GM19239 (cell line): ENCODE measurements at regions not wholly inside any gene's neighbourhood (a gene's known extent, or its start where the extent isn't known, plus 50 kb on each side); places are given as distances from the start of the nearest gene placed in this dataset.

Source experiments
- DNase-seq: peaks from one replicate; pipeline ENCODE4 v3.0.0; 2011; ENCODE audit warnings: low spot score; ENCODE audit not compliant: insufficient read length
- FAIRE-seq: peaks from 2 replicates; lab custom pipeline; 2011; peaks lifted over from hg19 to GRCh38; lab: Jason Lieb, UNC

DNA sequence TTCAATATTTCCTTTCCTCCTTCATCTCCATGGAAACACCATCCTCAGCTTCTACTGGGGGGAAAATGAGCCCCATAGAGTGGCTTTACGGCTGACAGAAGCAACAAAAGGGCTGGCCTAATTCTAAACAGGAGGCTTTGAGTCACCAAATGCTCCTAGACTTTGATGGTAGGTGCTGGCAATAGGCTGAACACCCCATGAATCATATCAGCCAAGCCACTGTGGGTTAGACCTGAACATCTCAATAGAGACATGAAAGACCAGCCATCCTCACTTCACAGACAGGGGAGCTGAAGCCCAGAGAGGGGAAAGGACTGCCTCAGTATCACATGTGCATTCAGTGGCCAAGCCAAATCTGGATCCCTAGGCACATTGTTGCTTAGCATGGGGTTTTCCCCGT is 107.6 kb downstream of the AMER1 start:
- FAIRE-seq: no peak
- DNase-seq: no peak

DNA sequence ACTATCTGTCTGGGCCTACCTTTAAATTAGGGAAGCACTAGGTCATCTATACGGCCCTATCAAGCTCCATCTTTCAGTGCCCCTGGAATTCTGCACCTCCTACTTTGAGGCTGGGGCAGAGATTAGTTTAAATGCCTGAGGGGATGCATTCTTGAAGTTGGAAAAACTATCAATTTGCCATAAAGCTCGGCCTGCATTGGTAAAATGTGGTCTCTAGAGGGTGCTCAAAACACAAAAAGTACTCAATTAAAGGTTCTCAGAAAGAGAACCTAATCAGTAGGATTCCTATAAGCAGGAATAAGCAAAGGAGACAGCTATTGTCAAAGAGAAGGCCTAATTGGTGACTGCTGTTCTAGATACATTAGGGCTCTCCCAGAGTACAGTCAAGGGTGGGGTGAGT is 111.7 kb downstream of the AMER1 start:
- FAIRE-seq: peak; percentile 66
- DNase-seq: no peak
